Erythroblast (primary cell): ENCODE measurements at regions not wholly inside any gene's neighbourhood (a gene's known extent, or its start where the extent isn't known, plus 50 kb on each side); places are given as distances from the start of the nearest gene placed in this dataset.

ENCODE experiments used
- GATA1 ChIP-seq: IDR thresholded peaks from 2 replicates; pipeline ENCODE4 v1.6.1; 2011; ENCODE audit warnings: low read depth, mild to moderate bottlenecking, control low read depth, low read length, moderate library complexity
- POLR2A ChIP-seq: IDR thresholded peaks from 2 replicates; pipeline ENCODE4 v1.6.1; 2011; ENCODE audit warnings: mild to moderate bottlenecking, low read length

GRCh38 chr4:91838181-91838861, 465.4 kb upstream of the GRID2 start:
- TF ChIP-seq POLR2A: no peak
- no peak for TF ChIP-seq GATA1
